PC-9 (cell line): ENCODE measurements at regions not wholly inside any gene's neighbourhood (a gene's known extent, or its start where the extent isn't known, plus 50 kb on each side); places are given as distances from the start of the nearest gene placed in this dataset.
"Not testable (repeated sequence)": the region's sequence is repeated elsewhere in the genome, so short reads cannot be mapped to it uniquely, and the experiment has no call there.

Experiments used
- BruUV-seq: library from RNA; stranded (reverse); fragments of 400-500 nt; replicated peaks from 2 replicates; lab custom pipeline; 2021; lab: Mats Ljungman, UMichigan
- CTCF ChIA-PET: fragments of 300-600 bp; sonication (Branson Sonifier 250); formaldehyde crosslinking; loops from one replicate; lab custom pipeline; 2022; ENCODE audit warnings: antibody characterized with exemption; lab: Charles Lee
- POLR2A ChIA-PET: fragments of 300-600 bp; sonication (Branson Sonifier 250); formaldehyde crosslinking; loops from one replicate; lab custom pipeline; 2022; ENCODE audit warnings: antibody characterized with exemption; ENCODE audit not compliant: unreplicated experiment; lab: Charles Lee
- DNase-seq, 2 experiments: peaks; one replicate each; pipeline versions ENCODE4 v3.0.0 to v3.0.0-alpha.2; 2015 to 2022; ENCODE audit warnings: mixed read lengths in 1 of 2
- H2AFZ ChIP-seq: fragments of 200-600 bp; sonication (generic); 2 replicates; pipeline ENCODE4 v1.8.1; 2017; ENCODE audit warnings: antibody characterized with exemption
- H3F3A ChIP-seq: fragments of 200-600 bp; sonication (generic); 2 replicates; pipeline ENCODE4 v1.8.1; 2017; ENCODE audit warnings: antibody characterized with exemption, mild to moderate bottlenecking, low read depth; ENCODE audit not compliant: insufficient read depth
- H3K27ac ChIP-seq: fragments of 200-600 bp; sonication (generic); 2 replicates; pipeline ENCODE4 v1.6.1; 2016; ENCODE audit warnings: mixed run types
- H3K27me3 ChIP-seq: fragments of 200-600 bp; sonication (generic); 2 replicates; pipeline ENCODE4 v1.6.1; 2016; ENCODE audit warnings: low read depth, mixed run types; ENCODE audit not compliant: insufficient read depth
- H3K36me3 ChIP-seq: fragments of 200-600 bp; sonication (generic); 2 replicates; pipeline ENCODE4 v1.6.1; 2016; ENCODE audit warnings: low read depth, mixed run types
- H3K4me1 ChIP-seq: fragments of 200-600 bp; sonication (generic); replicated peaks from 2 replicates; pipeline ENCODE4 v1.6.1; 2016; ENCODE audit warnings: mixed run types; ENCODE audit not compliant: insufficient read depth
- H3K4me2 ChIP-seq: fragments of 200-600 bp; sonication (generic); 2 replicates; pipeline ENCODE4 v1.6.1; 2017; ENCODE audit warnings: mixed run types
- H3K4me3 ChIP-seq: fragments of 200-600 bp; sonication (generic); 2 replicates; pipeline ENCODE4 v1.6.1; 2016; ENCODE audit warnings: mixed run types
- H3K79me2 ChIP-seq: fragments of 200-600 bp; sonication (generic); 2 replicates; pipeline ENCODE4 v1.6.1; 2017; ENCODE audit warnings: low read depth, mixed run types
- H3K9me2 ChIP-seq: fragments of 200-600 bp; sonication (generic); 2 replicates; pipeline ENCODE4 v1.8.1; 2017; ENCODE audit warnings: mild to moderate bottlenecking; ENCODE audit not compliant: insufficient read depth
- H3K9me3 ChIP-seq: fragments of 200-600 bp; sonication (generic); 2 replicates; pipeline ENCODE4 v1.8.1; 2016; ENCODE audit warnings: low read depth; ENCODE audit not compliant: insufficient read depth
- H4K20me1 ChIP-seq: fragments of 200-600 bp; sonication (generic); 2 replicates; pipeline ENCODE4 v1.8.1; 2017; ENCODE audit not compliant: insufficient read depth
- EZH2 ChIP-seq: fragments of 200-600 bp; sonication (generic); IDR thresholded peaks from 2 replicates; pipeline ENCODE4 v1.8.0; 2017; ENCODE audit warnings: antibody characterized with exemption, low read depth
- intact Hi-C: fragments of 100-400 bp; cut with micrococcal nuclease; formaldehyde crosslinking; loops from one replicate; pipeline ENCODE4 v1.10.0; 2022; ENCODE audit not compliant: unreplicated experiment
- TF ChIP-seq, protein P1 (sequence below): fragments of 200-600 bp; sonication (generic); conservative IDR thresholded peaks from 2 replicates; pipeline ENCODE4 v1.6.1; 2017; ENCODE audit warnings: mixed run types, antibody characterized with exemption, mild to moderate bottlenecking, moderate library complexity

DNA sequence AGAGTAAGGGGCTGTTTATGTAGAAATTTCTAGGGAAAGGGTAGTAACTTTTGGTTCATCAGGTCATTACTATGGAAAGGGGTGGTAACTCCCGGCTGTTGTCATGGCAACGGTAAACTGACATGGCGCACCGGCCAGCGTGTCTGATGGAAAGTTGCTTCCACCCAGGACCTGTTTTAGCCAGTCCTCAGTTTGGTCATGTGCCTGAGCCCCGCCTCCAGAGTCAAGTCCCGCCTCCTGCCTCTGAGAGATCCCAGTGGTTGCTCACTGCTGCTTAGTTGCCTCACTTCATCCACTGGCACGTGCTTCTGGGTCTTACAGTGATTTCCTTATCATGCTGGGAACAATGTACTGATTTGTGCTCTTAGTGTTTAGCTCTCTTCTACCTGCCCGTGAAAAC is 455.2 kb upstream of the ZNF507 start:
- H4K20me1 ChIP-seq: no peaks in the 10 kb centered on the region
- BruUV-seq: no TSS peak
- H3K27me3 ChIP-seq: peaks cover 41% of the 10 kb centered on the region
- intact Hi-C loops: no loop called here
- H2AFZ ChIP-seq: no peak overlapping the region
- no peaks in the 10 kb centered on the region for H3K79me2 ChIP-seq
- TF ChIP-seq, protein P1, sequence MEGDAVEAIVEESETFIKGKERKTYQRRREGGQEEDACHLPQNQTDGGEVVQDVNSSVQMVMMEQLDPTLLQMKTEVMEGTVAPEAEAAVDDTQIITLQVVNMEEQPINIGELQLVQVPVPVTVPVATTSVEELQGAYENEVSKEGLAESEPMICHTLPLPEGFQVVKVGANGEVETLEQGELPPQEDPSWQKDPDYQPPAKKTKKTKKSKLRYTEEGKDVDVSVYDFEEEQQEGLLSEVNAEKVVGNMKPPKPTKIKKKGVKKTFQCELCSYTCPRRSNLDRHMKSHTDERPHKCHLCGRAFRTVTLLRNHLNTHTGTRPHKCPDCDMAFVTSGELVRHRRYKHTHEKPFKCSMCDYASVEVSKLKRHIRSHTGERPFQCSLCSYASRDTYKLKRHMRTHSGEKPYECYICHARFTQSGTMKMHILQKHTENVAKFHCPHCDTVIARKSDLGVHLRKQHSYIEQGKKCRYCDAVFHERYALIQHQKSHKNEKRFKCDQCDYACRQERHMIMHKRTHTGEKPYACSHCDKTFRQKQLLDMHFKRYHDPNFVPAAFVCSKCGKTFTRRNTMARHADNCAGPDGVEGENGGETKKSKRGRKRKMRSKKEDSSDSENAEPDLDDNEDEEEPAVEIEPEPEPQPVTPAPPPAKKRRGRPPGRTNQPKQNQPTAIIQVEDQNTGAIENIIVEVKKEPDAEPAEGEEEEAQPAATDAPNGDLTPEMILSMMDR: no peak
- no peak for TF ChIP-seq EZH2
- ChIA-PET POLR2A (no interaction called here), CTCF (no interaction called here)
- H3K9me3 ChIP-seq: no peaks in the 10 kb centered on the region; the same call in 1 of the 2 replicates
- no peak for DNase-seq
- H3K4me1 ChIP-seq: no peaks in the 10 kb centered on the region
- H3K4me2 ChIP-seq: no peak overlapping the region
- no peaks in the 10 kb centered on the region for H3F3A ChIP-seq
- no peak overlapping the region for H3K27ac ChIP-seq
- no peaks in the 10 kb centered on the region for H3K36me3 ChIP-seq
- H3K4me3 ChIP-seq: no peak overlapping the region
- no peaks in the 10 kb centered on the region for H3K9me2 ChIP-seq

DNA sequence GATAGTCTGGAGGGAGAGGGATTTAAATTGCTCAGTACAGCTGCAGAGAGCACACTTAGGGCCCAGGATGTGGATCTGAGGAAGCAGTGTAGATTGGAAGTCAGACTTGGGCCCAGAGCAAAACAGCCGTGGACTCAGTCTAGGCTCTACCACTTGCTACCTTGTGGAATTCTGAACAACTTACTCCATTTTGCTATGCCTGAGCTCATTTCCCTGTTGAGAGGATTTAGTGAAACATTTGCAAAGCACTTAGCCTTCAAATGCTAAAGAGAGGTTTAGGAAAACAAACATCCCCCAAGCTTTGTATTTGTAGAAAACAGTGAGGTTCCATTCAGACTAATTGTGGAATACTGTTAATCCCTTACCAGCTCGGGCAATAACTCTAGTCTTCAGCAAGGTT is 453.4 kb upstream of the ZNF507 start:
- Histone ChIP-seq H3K27ac (no peak overlapping the region), H3F3A (no peaks in the 10 kb centered on the region), H3K79me2 (no peaks in the 10 kb centered on the region), H3K36me3 (no peaks in the 10 kb centered on the region), H4K20me1 (no peaks in the 10 kb centered on the region), H3K4me3 (no peak overlapping the region), H3K9me3 (no peaks in the 10 kb centered on the region; the same call in 1 of the 2 replicates), H2AFZ (no peak overlapping the region), H3K4me1 (no peaks in the 10 kb centered on the region), H3K9me2 (no peaks in the 10 kb centered on the region), H3K27me3 (peaks cover 29% of the 10 kb centered on the region), H3K4me2 (no peak overlapping the region)
- BruUV-seq: no TSS peak
- intact Hi-C loops: no loop called here
- DNase-seq: no peak
- ChIA-PET CTCF (no interaction called here), POLR2A (no interaction called here)
- TF ChIP-seq, protein P1: no peak
- TF ChIP-seq EZH2: no peak

DNA sequence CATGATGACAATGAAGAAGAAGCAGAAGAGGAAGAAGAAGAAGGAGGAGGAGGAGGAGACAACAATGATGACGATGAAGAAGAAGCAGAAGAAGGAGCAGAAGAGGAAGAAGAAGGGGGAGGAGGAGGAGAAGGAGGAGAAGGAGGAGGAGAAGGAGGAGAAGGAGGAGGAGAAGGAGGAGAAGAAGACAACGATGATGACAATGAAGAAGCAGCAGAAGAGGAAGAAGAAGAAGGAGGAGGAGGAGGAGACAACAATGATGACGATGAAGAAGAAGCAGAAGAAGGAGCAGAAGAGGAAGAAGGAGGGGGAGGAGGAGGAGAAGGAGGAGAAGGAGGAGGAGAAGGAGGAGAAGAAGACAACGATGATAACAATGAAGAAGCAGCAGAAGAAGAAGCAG is 451.9 kb upstream of the ZNF507 start:
- H3F3A ChIP-seq, BruUV-seq, H3K4me1 ChIP-seq, H3K79me2 ChIP-seq, DNase-seq, POLR2A ChIA-PET, H3K4me2 ChIP-seq, H2AFZ ChIP-seq, H3K4me3 ChIP-seq, H3K9me2 ChIP-seq, H3K9me3 ChIP-seq, H4K20me1 ChIP-seq, H3K36me3 ChIP-seq, intact Hi-C loops, CTCF ChIA-PET, H3K27ac ChIP-seq: not testable (repeated sequence)
- H3K27me3 ChIP-seq: peaks cover 17% of the 10 kb centered on the region

DNA sequence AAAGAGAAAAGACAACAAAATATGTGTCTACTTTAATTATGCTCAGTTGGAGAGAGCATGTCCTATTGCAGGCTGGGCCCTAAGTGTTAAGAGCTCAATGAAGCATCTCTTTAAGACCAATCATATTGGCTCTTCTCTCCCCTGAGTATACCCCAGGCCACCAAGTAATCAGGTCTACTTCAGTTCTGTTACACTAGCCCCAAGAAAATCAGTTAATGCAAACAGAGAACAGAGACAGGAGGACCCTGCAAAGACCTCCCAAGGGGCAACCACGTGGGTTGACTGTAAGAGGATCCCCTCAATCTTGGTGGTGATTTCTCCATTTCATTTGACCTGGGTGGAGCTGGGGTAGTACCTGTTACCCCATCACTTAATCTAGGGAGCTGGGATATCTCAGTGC is 451.0 kb upstream of the ZNF507 start:
- Histone ChIP-seq H3K9me3 (no peaks in the 10 kb centered on the region; the same call in 1 of the 2 replicates), H3K4me2 (no peak overlapping the region), H3K36me3 (no peaks in the 10 kb centered on the region), H3K79me2 (no peaks in the 10 kb centered on the region), H3K4me1 (no peaks in the 10 kb centered on the region), H3F3A (no peaks in the 10 kb centered on the region), H3K9me2 (no peaks in the 10 kb centered on the region), H3K4me3 (no peak overlapping the region), H3K27ac (no peak overlapping the region), H2AFZ (no peak overlapping the region), H4K20me1 (no peaks in the 10 kb centered on the region), H3K27me3 (peaks cover 8% of the 10 kb centered on the region)
- no peak for TF ChIP-seq EZH2
- TF ChIP-seq, protein P1: no peak
- ChIA-PET POLR2A (no interaction called here), CTCF (no interaction called here)
- no TSS peak for BruUV-seq
- intact Hi-C loops: no loop called here
- DNase-seq: no peak
